Testis (tissue), 2 donors: ENCODE measurements at regions not wholly inside any gene's neighbourhood (a gene's known extent, or its start where the extent isn't known, plus 50 kb on each side); places are given as distances from the start of the nearest gene placed in this dataset.

Experiments
- POLR2A ChIP-seq: fragments of 450-650 bp; IDR thresholded peaks from one replicate; pipeline ENCODE4 v1.6.1; 2017; ENCODE audit warnings: antibody characterized with exemption, mild to moderate bottlenecking, moderate library complexity
- TF ChIP-seq, protein P1 (sequence below), 3 experiments: fragments of 450-650 bp in 2 of 3; fragments of 200-600 bp in 1 of 3; sonication (generic) in 1 of 3; IDR thresholded peaks; one replicate each; pipeline ENCODE4 v1.5.1; 2016 to 2019; ENCODE audit warnings: antibody characterized with exemption in 3 of 3, mild to moderate bottlenecking in 2 of 3, moderate library complexity in 1 of 3

DNA sequence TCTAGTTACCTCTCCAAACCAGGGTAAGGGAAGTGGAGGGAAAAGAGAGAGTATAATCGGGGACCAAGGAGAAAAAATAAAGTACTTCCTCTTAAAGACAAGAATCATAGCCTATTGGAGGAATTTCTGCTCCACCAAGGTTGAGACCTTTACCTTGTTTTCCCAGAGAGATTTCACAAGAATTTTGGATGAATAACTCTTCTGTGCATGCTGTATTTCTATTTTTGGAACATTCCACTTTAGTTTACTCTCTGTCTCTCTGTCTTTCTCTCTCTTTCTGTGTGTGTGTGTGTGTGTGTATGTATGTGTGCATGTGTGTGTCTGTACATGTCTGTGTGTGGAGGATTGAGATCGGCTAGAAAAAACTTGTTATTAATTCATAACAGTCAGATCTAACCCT, 318.4 kb upstream of the RGS18 start:
- TF ChIP-seq, protein P1, sequence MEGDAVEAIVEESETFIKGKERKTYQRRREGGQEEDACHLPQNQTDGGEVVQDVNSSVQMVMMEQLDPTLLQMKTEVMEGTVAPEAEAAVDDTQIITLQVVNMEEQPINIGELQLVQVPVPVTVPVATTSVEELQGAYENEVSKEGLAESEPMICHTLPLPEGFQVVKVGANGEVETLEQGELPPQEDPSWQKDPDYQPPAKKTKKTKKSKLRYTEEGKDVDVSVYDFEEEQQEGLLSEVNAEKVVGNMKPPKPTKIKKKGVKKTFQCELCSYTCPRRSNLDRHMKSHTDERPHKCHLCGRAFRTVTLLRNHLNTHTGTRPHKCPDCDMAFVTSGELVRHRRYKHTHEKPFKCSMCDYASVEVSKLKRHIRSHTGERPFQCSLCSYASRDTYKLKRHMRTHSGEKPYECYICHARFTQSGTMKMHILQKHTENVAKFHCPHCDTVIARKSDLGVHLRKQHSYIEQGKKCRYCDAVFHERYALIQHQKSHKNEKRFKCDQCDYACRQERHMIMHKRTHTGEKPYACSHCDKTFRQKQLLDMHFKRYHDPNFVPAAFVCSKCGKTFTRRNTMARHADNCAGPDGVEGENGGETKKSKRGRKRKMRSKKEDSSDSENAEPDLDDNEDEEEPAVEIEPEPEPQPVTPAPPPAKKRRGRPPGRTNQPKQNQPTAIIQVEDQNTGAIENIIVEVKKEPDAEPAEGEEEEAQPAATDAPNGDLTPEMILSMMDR (IDR thresholded peaks at IDR 0.05), result no peak
- no peak for TF ChIP-seq POLR2A
